Nephron (organoid): ENCODE measurements at regions not wholly inside any gene's neighbourhood (a gene's known extent, or its start where the extent isn't known, plus 50 kb on each side); places are given as distances from the start of the nearest gene placed in this dataset.

Experiments
- H3K27ac Mint-ChIP-seq, 3 experiments: 2 replicates each; pipeline ENCODE4 v1.8.0; 2020; ENCODE audit warnings: mixed read lengths in 3 of 3, mild to moderate bottlenecking in 2 of 3, moderate library complexity in 1 of 3
- H3K27me3 Mint-ChIP-seq: 2 replicates; pipeline ENCODE4 v1.8.0; 2021; ENCODE audit warnings: low read depth, mild to moderate bottlenecking, moderate library complexity, mixed read lengths
- H3K36me3 Mint-ChIP-seq: 2 replicates; pipeline ENCODE4 v1.8.0; 2020; ENCODE audit warnings: low read depth, mixed read lengths
- H3K4me1 Mint-ChIP-seq: 2 replicates; pipeline ENCODE4 v1.8.0; 2020; ENCODE audit warnings: mixed read lengths
- H3K4me3 Mint-ChIP-seq, 3 experiments: 2 replicates each; pipeline ENCODE4 v1.8.0; 2020; ENCODE audit warnings: mild to moderate bottlenecking in 3 of 3, mixed read lengths in 3 of 3, moderate library complexity in 2 of 3
- H3K9me3 Mint-ChIP-seq: 2 replicates; pipeline ENCODE4 v1.8.0; 2020; ENCODE audit warnings: mixed read lengths
- CTCF ChIP-seq, 3 experiments: fragments of 200-600 bp; sonication (generic); IDR thresholded peaks; one replicate each; pipeline ENCODE4 v1.5.0; 2021; ENCODE audit warnings: antibody characterized with exemption in 3 of 3; ENCODE audit not compliant: unreplicated experiment in 3 of 3

- H3K36me3 Mint-ChIP-seq = no peaks in the 10 kb centered on the region
- no peaks in the 10 kb centered on the region for H3K9me3 Mint-ChIP-seq
- no peaks in the 10 kb centered on the region for H3K27me3 Mint-ChIP-seq
- peaks cover 25% of the 10 kb centered on the region for H3K4me1 Mint-ChIP-seq
- H3K4me3 Mint-ChIP-seq = no peak overlapping the region
- TF ChIP-seq CTCF (IDR thresholded peaks at IDR 0.05; ENCODE audit: unreplicated experiment in 3 of 3) = no peak
- H3K27ac Mint-ChIP-seq = peak overlapping the region in 1 of 3 experiments; percentile 16
These were observed 148.7 kb downstream of the SLC16A9 start for GRCh38 chr10:59560990-59561389.

- Mint-ChIP-seq H3K27me3 (no peaks in the 10 kb centered on the region), H3K4me3 (no peak overlapping the region), H3K9me3 (no peaks in the 10 kb centered on the region), H3K4me1 (peaks cover 25% of the 10 kb centered on the region), H3K27ac (no peak overlapping the region), H3K36me3 (no peaks in the 10 kb centered on the region)
- no peak for TF ChIP-seq CTCF (IDR thresholded peaks at IDR 0.05; ENCODE audit: unreplicated experiment in 3 of 3)
These were observed 149.5 kb downstream of the SLC16A9 start for GRCh38 chr10:59560161-59560560.

GRCh38 chr10:59558066-59558465, 151.6 kb downstream of the SLC16A9 start:
- H3K4me1 Mint-ChIP-seq = peaks cover 34% of the 10 kb centered on the region
- no peak for TF ChIP-seq CTCF (IDR thresholded peaks at IDR 0.05; ENCODE audit: unreplicated experiment in 3 of 3)
- H3K36me3 Mint-ChIP-seq = no peaks in the 10 kb centered on the region

GRCh38 chr10:59557642-59558041, 152.0 kb downstream of the SLC16A9 start:
- Mint-ChIP-seq H3K9me3 (no peaks in the 10 kb centered on the region), H3K4me3 (no peak overlapping the region), H3K27ac (peak overlapping the region; percentile 50 to 78 (median 66)), H3K4me1 (peaks cover 37% of the 10 kb centered on the region), H3K27me3 (no peaks in the 10 kb centered on the region), H3K36me3 (no peaks in the 10 kb centered on the region)
- no peak for TF ChIP-seq CTCF (IDR thresholded peaks at IDR 0.05; ENCODE audit: unreplicated experiment in 3 of 3)

More at GRCh38 chr10:59558066-59558465, 151.6 kb downstream of the SLC16A9 start:
- H3K27ac Mint-ChIP-seq = peak overlapping the region; percentile 50 to 78 (median 66)
- no peaks in the 10 kb centered on the region for H3K9me3 Mint-ChIP-seq
- no peaks in the 10 kb centered on the region for H3K27me3 Mint-ChIP-seq
- no peak overlapping the region for H3K4me3 Mint-ChIP-seq

GRCh38 chr10:59557052-59557451, 152.6 kb downstream of the SLC16A9 start:
- Mint-ChIP-seq H3K27ac (peak overlapping the region; percentile 50 to 78 (median 66)), H3K36me3 (no peaks in the 10 kb centered on the region)
- TF ChIP-seq CTCF (IDR thresholded peaks at IDR 0.05; ENCODE audit: unreplicated experiment in 3 of 3) = no peak

GRCh38 chr10:59553162-59553900, 156.3 kb downstream of the SLC16A9 start:
- no peak overlapping the region for H3K4me3 Mint-ChIP-seq
- no peaks in the 10 kb centered on the region for H3K27me3 Mint-ChIP-seq
- H3K9me3 Mint-ChIP-seq = no peaks in the 10 kb centered on the region
- H3K27ac Mint-ChIP-seq = peak overlapping the region; percentile 13 to 67 (median 51)
- TF ChIP-seq CTCF (IDR thresholded peaks at IDR 0.05; ENCODE audit: unreplicated experiment in 3 of 3) = no peak
- H3K36me3 Mint-ChIP-seq = no peaks in the 10 kb centered on the region
- H3K4me1 Mint-ChIP-seq = peaks cover 27% of the 10 kb centered on the region

More at GRCh38 chr10:59557052-59557451, 152.6 kb downstream of the SLC16A9 start:
- Mint-ChIP-seq H3K4me3 (no peak overlapping the region), H3K4me1 (peaks cover 37% of the 10 kb centered on the region), H3K9me3 (no peaks in the 10 kb centered on the region), H3K27me3 (no peaks in the 10 kb centered on the region)
